NK-92 (cell line): ENCODE measurements at regions not wholly inside any gene's neighbourhood (a gene's known extent, or its start where the extent isn't known, plus 50 kb on each side); places are given as distances from the start of the nearest gene placed in this dataset.

Experiments used
- DNase-seq: peaks from one replicate; lab custom pipeline; 2025; ENCODE audit not compliant: unreplicated experiment; lab: John Stamatoyannopoulos, UW

GRCh38 chr10:78869508-78870454 lies 199.0 kb upstream of the ZMIZ1 start:
- no peak for DNase-seq

GRCh38 chr10:78870458-78870857 lies 198.3 kb upstream of the ZMIZ1 start:
- no peak for DNase-seq

- no peak for DNase-seq
These were observed 197.0 kb upstream of the ZMIZ1 start for GRCh38 chr10:78871796-78872195.

GRCh38 chr10:78873413-78873812 lies 195.4 kb upstream of the ZMIZ1 start:
- no peak for DNase-seq

GRCh38 chr10:78875331-78875877 lies 193.4 kb upstream of the ZMIZ1 start:
- DNase-seq: no peak

GRCh38 chr10:78875932-78876331 lies 192.8 kb upstream of the ZMIZ1 start:
- DNase-seq: no peak

- DNase-seq: no peak
These were observed 192.3 kb upstream of the ZMIZ1 start for GRCh38 chr10:78876449-78876848.

GRCh38 chr10:78879621-78880020 lies 189.1 kb upstream of the ZMIZ1 start:
- no peak for DNase-seq

- DNase-seq: no peak
These were observed 182.6 kb upstream of the ZMIZ1 start for GRCh38 chr10:78886129-78886528.

GRCh38 chr10:78889536-78890063 lies 179.2 kb upstream of the ZMIZ1 start:
- no peak for DNase-seq

- no peak for DNase-seq
These were observed 178.3 kb upstream of the ZMIZ1 start for GRCh38 chr10:78890506-78890905.

- DNase-seq: no peak
These were observed 177.0 kb upstream of the ZMIZ1 start for GRCh38 chr10:78891741-78892140.

- no peak for DNase-seq
These were observed 176.2 kb upstream of the ZMIZ1 start for GRCh38 chr10:78892338-78893176.

GRCh38 chr10:78893217-78893616 lies 175.5 kb upstream of the ZMIZ1 start:
- DNase-seq: no peak

- no peak for DNase-seq
These were observed 174.5 kb upstream of the ZMIZ1 start for GRCh38 chr10:78894089-78894840.

- DNase-seq: no peak
These were observed 173.9 kb upstream of the ZMIZ1 start for GRCh38 chr10:78894841-78895195.

- DNase-seq: no peak
These were observed 173.3 kb upstream of the ZMIZ1 start for GRCh38 chr10:78895469-78895868.

GRCh38 chr10:78896159-78896928 lies 172.4 kb upstream of the ZMIZ1 start:
- DNase-seq: no peak

- no peak for DNase-seq
These were observed 170.2 kb upstream of the ZMIZ1 start for GRCh38 chr10:78898341-78899097.
